ENCODE measurements at regions not wholly inside any gene's neighbourhood (a gene's known extent, or its start where the extent isn't known, plus 50 kb on each side); places are given as distances from the start of the nearest gene placed in this dataset.

GRCh38 chr5:167992868-167993267 lies 298.6 kb upstream of the WWC1 start:
- Histone ChIP-seq H3K36me3 (ENCODE audit: control insufficient read depth, insufficient read depth, low read length) (no peaks in the 10 kb centered on the region), H3K9me3 (ENCODE audit: control insufficient read depth, low read length) (no peaks in the 10 kb centered on the region)
- WGBS, 2 experiments (ENCODE audit: insufficient coverage in 1 of 2, insufficient read length in 1 of 2), result 92 to 95% methylated on average over 6 to 11 of the region's 11 CpGs

GRCh38 chr5:167993771-167994170 lies 297.7 kb upstream of the WWC1 start:
- H3K27ac ChIP-seq (ENCODE audit: low read depth, low read length), result no peak overlapping the region
- no peak overlapping the region for H3K27ac Mint-ChIP-seq
- DNase-seq, result no peak
- no peak overlapping the region for H3K4me3 ChIP-seq (ENCODE audit: low read length)
- peaks cover 22% of the 10 kb centered on the region for H3K4me1 Mint-ChIP-seq
- 93 to 94% methylated on average over 2 to 3 of the region's 3 CpGs for WGBS, 2 experiments (ENCODE audit: insufficient coverage in 1 of 2, insufficient read length in 1 of 2)
- peaks cover 45% of the 10 kb centered on the region for H3K27me3 Mint-ChIP-seq (ENCODE audit: insufficient read depth)
- no peaks in the 10 kb centered on the region for H3K27me3 ChIP-seq (ENCODE audit: control insufficient read depth, insufficient read depth, low read length, poor library complexity, severe bottlenecking)
- TF ChIP-seq CTCF (conservative IDR thresholded peaks at IDR 0.05), result no peak
- H3K4me1 ChIP-seq (ENCODE audit: control insufficient read depth, insufficient read depth, low read length), result peaks cover 6% of the 10 kb centered on the region
- H3K9me3 ChIP-seq (ENCODE audit: control insufficient read depth, low read length), result no peaks in the 10 kb centered on the region
- H3K36me3 ChIP-seq (ENCODE audit: control insufficient read depth, insufficient read depth, low read length), result no peaks in the 10 kb centered on the region
- no peaks in the 10 kb centered on the region for H3K9me3 Mint-ChIP-seq
- no peak overlapping the region for H3K4me3 Mint-ChIP-seq
- H3K36me3 Mint-ChIP-seq (ENCODE audit: low read depth), result no peaks in the 10 kb centered on the region
- H3K9ac ChIP-seq (ENCODE audit: extremely low read depth, low read length, poor library complexity, severe bottlenecking), result no peak overlapping the region

More at GRCh38 chr5:167992868-167993267, 298.6 kb upstream of the WWC1 start:
- H3K27me3 Mint-ChIP-seq (ENCODE audit: insufficient read depth), result peaks cover 45% of the 10 kb centered on the region
- no peak for TF ChIP-seq CTCF (conservative IDR thresholded peaks at IDR 0.05)
- DNase-seq, result no peak
- H3K4me1 ChIP-seq (ENCODE audit: control insufficient read depth, insufficient read depth, low read length), result peaks cover 5% of the 10 kb centered on the region
- no peak overlapping the region for H3K4me3 ChIP-seq (ENCODE audit: low read length)
- no peak overlapping the region for H3K4me3 Mint-ChIP-seq
- peaks cover 22% of the 10 kb centered on the region for H3K4me1 Mint-ChIP-seq
- no peak overlapping the region for H3K27ac Mint-ChIP-seq
- H3K9ac ChIP-seq (ENCODE audit: extremely low read depth, low read length, poor library complexity, severe bottlenecking), result no peak overlapping the region
- H3K27ac ChIP-seq (ENCODE audit: low read depth, low read length), result no peak overlapping the region
- no peaks in the 10 kb centered on the region for H3K9me3 Mint-ChIP-seq
- H3K27me3 ChIP-seq (ENCODE audit: control insufficient read depth, insufficient read depth, low read length, poor library complexity, severe bottlenecking), result no peaks in the 10 kb centered on the region
- no peaks in the 10 kb centered on the region for H3K36me3 Mint-ChIP-seq (ENCODE audit: low read depth)

GRCh38 chr5:167995844-167996425 lies 295.5 kb upstream of the WWC1 start:
- no peak overlapping the region for H3K4me3 ChIP-seq (ENCODE audit: low read length)
- no peaks in the 10 kb centered on the region for H3K36me3 Mint-ChIP-seq (ENCODE audit: low read depth)
- H3K9ac ChIP-seq (ENCODE audit: extremely low read depth, low read length, poor library complexity, severe bottlenecking), result no peak overlapping the region
- no peak overlapping the region for H3K27ac ChIP-seq (ENCODE audit: low read depth, low read length)
- H3K27ac Mint-ChIP-seq, result no peak overlapping the region
- no peak for DNase-seq
- peaks cover 46% of the 10 kb centered on the region for H3K27me3 Mint-ChIP-seq (ENCODE audit: insufficient read depth)
- no peaks in the 10 kb centered on the region for H3K9me3 ChIP-seq (ENCODE audit: control insufficient read depth, low read length)
- no peak overlapping the region for H3K4me3 Mint-ChIP-seq
- peaks cover 7% of the 10 kb centered on the region for H3K4me1 ChIP-seq (ENCODE audit: control insufficient read depth, insufficient read depth, low read length)
- TF ChIP-seq CTCF (conservative IDR thresholded peaks at IDR 0.05), result no peak
- H3K27me3 ChIP-seq (ENCODE audit: control insufficient read depth, insufficient read depth, low read length, poor library complexity, severe bottlenecking), result peaks cover 9% of the 10 kb centered on the region
- H3K4me1 Mint-ChIP-seq, result peaks cover 23% of the 10 kb centered on the region
- H3K36me3 ChIP-seq (ENCODE audit: control insufficient read depth, insufficient read depth, low read length), result no peaks in the 10 kb centered on the region
- no peaks in the 10 kb centered on the region for H3K9me3 Mint-ChIP-seq
- 92 to 99% methylated on average over 9 to 11 of the region's 11 CpGs for WGBS, 2 experiments (ENCODE audit: insufficient coverage in 1 of 2, insufficient read length in 1 of 2)

All from endodermal cell (in vitro differentiated cells).